ENCODE measurements at regions not wholly inside any gene's neighbourhood (a gene's known extent, or its start where the extent isn't known, plus 50 kb on each side); places are given as distances from the start of the nearest gene placed in this dataset.

DNA sequence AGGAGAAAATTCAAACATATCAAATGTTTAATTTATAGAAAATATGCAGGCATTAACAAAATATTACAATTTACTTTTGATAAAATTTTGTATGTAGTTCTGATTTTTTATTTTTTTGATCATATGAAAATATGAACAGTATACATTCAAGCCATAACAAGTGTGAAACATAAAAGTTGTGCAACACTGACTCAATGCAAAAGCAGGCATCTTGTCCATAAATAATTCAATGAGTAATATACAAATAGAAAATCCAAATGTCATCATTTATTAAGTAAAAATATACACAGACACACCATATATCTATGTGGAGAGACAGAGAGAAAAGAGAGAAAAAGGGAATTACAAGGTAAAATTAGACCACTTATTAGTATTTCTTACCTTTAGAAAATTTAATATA is 1183.9 kb downstream of the SLITRK1 start:
- DNase-seq (ENCODE audit: low spot score): no peak

DNA sequence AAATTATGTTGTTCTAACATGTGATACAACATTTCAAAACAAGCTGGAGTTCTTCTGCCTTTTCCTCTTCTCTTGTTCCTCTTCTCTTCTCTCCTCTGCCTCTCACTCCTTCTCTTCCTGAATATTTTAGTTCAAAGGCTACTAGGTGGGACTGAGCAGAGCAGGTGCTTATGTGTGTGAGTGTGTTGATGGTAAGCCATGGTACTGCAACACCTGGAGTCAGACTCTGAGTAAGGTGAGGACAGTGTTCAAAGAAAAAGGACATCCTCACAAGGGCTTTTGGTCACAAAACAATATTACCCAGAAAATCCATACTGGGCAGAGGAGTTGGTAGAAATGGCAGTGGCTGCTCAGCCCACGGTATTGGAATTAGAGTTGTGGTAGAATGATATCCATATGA is 1188.7 kb downstream of the SLITRK1 start:
- DNase-seq (ENCODE audit: low spot score): no peak

- no peak for DNase-seq (ENCODE audit: low spot score)
These were observed 1193.8 kb downstream of the SLITRK1 start for GRCh38 chr13:82688400-82688994.

DNA sequence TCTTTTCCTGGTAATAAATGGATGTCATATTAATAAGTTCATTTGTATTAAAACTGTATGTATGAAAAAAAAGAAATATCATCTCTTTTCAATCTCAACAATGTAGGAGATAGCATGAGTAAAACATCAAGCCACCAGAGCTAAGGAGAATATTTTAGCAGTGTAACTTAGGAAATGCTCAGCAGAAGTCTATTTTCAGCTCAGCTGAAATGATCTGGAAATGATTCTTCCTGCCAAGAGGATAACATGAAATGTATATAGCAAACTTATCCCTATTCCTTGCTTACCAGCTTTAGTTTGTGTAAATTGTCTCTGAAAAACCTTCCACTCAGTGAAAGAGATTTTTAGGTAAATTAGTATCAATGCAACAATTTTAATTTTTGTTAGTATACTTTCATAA is 1194.4 kb downstream of the SLITRK1 start:
- DNase-seq (ENCODE audit: low spot score): no peak

DNA sequence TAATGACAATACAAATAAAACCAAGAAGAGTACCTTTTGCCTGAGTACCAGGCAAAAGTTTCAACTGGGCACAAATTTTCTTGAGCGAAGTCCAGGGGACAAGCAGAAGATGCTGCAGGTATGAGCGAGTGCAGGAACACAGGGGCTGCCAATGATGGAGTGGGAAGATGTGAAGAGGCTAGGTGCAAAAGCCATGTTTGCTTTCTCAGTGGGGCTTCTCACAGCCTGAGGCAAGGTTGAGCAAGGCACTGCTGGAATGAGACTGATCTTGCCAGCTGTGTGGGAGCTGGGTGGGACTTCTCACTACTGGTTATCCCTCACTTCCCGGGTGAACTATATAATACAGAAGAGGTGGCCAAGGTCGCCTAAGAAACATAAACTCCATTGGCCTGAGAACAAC is 1200.7 kb downstream of the SLITRK1 start:
- no peak for DNase-seq (ENCODE audit: low spot score)

DNA sequence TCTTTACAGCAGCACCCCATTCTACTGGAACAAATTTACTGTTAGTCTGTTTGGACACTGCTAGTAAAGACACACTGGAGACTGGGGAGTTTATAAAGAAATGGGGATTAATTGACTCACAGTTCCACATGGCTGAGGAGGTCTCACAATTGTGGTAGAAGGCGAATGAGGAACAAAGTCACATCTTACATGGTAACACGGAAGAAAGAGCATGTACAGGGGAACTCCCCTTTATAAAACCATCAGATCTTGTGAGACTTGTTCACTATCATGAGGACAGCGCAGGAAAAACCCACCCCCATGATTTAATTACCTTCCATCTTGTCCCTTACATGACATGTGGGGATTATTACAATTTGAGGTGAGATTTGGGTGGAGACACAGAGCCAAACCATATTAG is 1204.2 kb downstream of the SLITRK1 start:
- DNase-seq (ENCODE audit: low spot score): no peak

- no peak for DNase-seq (ENCODE audit: low spot score)
These were observed 1207.2 kb downstream of the SLITRK1 start for GRCh38 chr13:82675024-82675423.

GRCh38 chr13:82674546-82674945 is 1207.7 kb downstream of the SLITRK1 start:
- DNase-seq (ENCODE audit: low spot score): no peak

DNA sequence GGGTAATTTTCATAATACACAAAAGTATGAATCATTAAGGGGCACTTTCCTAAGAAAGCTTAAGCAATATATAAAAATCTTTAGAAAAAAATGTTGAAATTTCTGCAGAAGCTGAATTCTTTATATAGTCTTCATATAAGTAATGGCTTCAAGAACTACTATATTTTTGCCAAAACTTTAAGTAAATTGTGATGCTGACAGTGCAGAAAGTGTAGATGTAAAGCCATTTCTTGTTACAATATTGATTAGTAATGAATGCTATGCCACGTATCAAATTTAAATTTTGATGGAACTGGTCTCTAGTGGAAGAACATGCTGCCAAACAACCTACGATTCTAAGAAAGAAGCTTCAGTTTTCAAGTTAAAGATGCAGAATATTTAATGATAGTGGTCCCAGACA is 1210.0 kb downstream of the SLITRK1 start:
- no peak for DNase-seq (ENCODE audit: low spot score)

- DNase-seq (ENCODE audit: low spot score): no peak
These were observed 1218.1 kb downstream of the SLITRK1 start for GRCh38 chr13:82664183-82664582.

DNA sequence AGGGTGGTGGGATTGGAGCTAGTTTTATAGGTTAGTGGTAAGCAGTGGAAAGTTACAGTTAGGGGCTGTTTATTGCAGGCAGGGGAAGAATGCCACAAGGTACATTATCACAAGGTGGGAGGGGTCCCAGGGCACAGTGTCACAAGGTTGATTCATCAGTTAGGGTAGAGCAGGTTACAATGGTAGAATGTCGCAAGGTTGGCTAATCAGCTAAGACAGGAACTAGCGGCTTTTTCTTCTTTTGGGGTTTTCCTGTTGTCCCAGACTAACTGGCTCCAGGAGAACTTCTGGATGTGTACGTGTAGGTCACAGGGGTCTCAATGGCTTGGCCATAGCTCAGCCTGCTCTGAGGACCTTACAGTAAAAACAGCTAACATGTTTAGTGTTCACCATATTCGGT is 1221.1 kb downstream of the SLITRK1 start:
- no peak for DNase-seq (ENCODE audit: low spot score)

DNA sequence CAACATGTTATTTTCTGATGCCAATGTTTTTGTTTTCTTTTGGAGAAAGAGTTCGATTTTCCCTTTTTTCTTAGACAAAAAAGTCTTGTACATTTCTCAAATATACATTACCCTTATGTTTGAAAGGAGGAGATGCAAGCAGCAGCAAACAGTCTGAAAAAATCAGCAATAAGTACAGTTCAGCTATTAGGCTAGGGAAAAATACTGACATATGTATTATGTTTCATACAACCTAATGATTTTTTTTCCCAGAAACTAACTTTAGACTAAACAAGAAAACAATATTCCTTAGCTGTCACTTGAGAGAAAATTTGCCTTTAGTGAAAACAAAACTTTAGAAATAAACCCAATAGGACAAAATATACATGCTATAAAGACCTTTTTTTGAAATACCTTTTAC is 1223.5 kb downstream of the SLITRK1 start:
- DNase-seq (ENCODE audit: low spot score): no peak

GRCh38 chr13:82657471-82657870 is 1224.8 kb downstream of the SLITRK1 start:
- no peak for DNase-seq (ENCODE audit: low spot score)

GRCh38 chr13:82654861-82655855 is 1227.1 kb downstream of the SLITRK1 start:
- DNase-seq (ENCODE audit: low spot score): peak; percentile 14

DNA sequence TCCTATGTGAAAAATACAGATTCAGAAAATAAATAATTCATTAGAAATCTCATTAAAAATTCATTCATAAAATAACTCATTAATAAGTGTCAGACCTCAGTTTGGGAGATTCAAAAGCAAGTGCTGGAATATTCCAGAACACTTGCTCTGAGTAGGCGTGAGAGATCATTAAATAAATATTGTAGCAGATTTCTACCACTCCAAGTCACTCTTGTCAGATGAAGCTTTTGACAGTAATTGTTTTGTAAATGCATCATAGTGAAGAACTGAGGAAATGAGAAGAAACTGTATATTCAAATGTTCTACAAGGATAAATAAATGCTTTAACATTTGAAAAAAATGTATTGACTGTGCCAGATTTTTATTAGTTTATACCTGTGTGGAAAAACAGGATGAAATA is 1228.1 kb downstream of the SLITRK1 start:
- no peak for DNase-seq (ENCODE audit: low spot score)

- no peak for DNase-seq (ENCODE audit: low spot score)
These were observed 1234.7 kb downstream of the SLITRK1 start for GRCh38 chr13:82647540-82647939.

GRCh38 chr13:82636119-82636518 is 1246.2 kb downstream of the SLITRK1 start:
- peak; percentile 9 for DNase-seq (ENCODE audit: low spot score)

- DNase-seq (ENCODE audit: low spot score): no peak
These were observed 1247.3 kb downstream of the SLITRK1 start for GRCh38 chr13:82634946-82635345.

GRCh38 chr13:82627183-82627582 is 1255.1 kb downstream of the SLITRK1 start:
- DNase-seq (ENCODE audit: low spot score): no peak

GRCh38 chr13:82625717-82626116 is 1256.6 kb downstream of the SLITRK1 start:
- no peak for DNase-seq (ENCODE audit: low spot score)

DNA sequence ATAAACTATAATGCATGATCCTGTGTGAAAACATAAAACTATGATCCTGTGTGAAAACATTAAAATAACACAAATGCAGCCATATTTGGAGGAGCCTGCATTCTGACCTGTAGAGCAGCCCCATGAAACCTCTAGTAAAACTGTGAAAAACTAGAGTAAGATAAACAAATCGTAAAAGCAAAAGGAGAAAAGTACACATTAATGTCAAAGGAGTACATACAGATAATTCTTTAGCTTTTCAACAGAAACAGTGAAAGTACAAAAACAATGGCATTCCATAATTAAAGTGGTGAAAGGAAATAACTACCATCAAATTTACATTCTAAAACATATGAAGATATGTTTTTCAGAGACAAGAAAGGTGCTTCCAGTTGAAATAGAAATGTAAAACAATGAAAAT is 1267.2 kb downstream of the SLITRK1 start:
- no peak for DNase-seq (ENCODE audit: low spot score)

- DNase-seq (ENCODE audit: low spot score): no peak
These were observed 1268.2 kb downstream of the SLITRK1 start for GRCh38 chr13:82614086-82614485.

DNA sequence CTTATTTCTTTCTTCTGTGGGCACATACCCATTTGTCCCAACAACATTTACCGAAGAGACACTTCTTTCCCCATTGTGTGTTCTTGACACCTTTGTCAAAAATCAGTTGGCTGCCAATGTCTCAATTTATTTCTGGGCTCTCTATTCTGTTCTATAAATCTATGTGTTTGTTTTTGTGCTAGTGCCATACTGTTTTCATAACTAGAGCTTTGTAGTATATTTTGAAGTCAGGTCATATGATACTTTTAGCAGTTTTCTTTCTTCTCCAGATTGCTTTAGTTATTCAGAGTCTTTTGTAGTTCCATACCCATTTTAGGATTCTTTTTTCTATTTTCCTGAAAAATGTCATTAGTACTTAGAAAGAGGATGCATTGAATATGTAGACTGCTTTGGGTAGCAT is 1276.3 kb downstream of the SLITRK1 start:
- no peak for DNase-seq (ENCODE audit: low spot score)

- DNase-seq (ENCODE audit: low spot score): no peak
These were observed 1284.5 kb downstream of the SLITRK1 start for GRCh38 chr13:82597747-82598146.
